Left colon (tissue), 2 donors: ENCODE measurements at regions not wholly inside any gene's neighbourhood (a gene's known extent, or its start where the extent isn't known, plus 50 kb on each side); places are given as distances from the start of the nearest gene placed in this dataset.

ENCODE experiments used
- ATAC-seq: fragments of 200-7000 bp; cut with Tn5 transposase; one replicate; pipeline ENCODE4 v1.9.1; 2020; ENCODE audit warnings: mild to moderate bottlenecking, moderate library complexity
- DNase-seq, 2 donors: peaks; one replicate each; pipeline ENCODE4 v3.0.0-alpha.2; 2020
- intact Hi-C, 2 donors: fragments of 100-400 bp; cut with DNase I in 1 of 2; cut with micrococcal nuclease in 1 of 2; formaldehyde crosslinking; loops; one replicate each; pipeline versions ENCODE4 v1.11.2 to v1.14.0; 2022; cut with DNase I, micrococcal nuclease
- donor health status: DM: no; HTN: no; CAD: no.
- donor health status: DM: yes; HTN: yes; CAD: no.

DNA sequence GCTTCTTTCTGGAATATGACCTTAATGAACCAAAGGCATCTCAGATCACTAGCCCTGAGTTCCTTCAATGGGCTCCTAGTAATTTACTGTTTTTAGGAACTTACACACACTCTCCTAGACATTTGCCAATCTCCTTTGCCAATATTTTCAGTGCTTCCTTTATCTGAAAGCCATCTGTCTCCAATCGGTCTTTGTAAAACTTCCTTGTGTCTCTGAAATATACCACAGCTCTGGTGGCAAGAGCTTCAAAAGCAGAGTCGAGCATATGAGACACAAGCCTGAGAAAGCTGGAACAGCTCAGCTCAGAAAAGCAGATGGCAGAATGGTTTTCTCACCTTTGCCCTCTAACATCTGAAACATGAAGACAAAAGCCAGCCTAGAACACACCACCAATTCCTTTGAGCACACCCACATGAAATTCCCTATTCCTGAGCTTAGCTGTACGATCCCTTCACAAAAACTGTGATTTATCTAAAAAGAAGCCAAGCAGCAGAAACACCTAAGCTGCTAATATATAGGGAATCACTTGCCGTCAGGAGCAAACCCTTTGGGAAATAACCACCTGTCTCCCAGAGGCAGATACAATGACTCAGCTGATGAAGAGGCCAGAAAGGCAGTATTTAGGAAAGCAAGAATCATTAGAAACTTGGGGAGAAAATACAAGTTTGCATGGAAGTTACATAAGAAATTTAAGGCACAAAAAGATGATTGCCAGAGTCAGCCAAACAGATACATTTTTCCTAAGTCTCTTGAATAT, 70.2 kb upstream of the ANK3 start:
- ATAC-seq (no peak), DNase-seq (no peak)
- intact Hi-C loops, result no loop called here

DNA sequence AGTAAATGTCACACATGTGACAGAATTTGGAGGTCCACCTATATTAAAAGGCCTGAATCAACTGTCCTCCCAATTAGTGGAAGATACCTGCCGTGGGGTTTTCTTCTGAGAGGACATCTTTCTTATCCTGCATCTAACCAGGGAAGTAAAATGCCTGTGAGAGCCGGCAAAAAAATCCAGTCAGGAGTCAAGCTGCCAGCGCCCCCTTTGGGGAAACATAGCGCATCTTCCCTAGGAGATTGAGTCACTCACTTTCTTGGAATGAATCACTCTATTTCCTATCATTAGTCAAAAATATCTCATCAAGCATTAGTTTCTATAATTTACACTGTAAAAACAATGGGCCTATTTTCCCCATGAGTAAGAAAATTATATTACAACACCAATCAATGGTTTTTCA, 66.4 kb upstream of the ANK3 start:
- intact Hi-C loops, result no loop called here
- no peak for DNase-seq
- no peak for ATAC-seq

- ATAC-seq (no peak), DNase-seq (no peak)
- intact Hi-C loops, result no loop called here
These were observed 64.7 kb upstream of the ANK3 start for GRCh38 chr10:60454336-60454735.

DNA sequence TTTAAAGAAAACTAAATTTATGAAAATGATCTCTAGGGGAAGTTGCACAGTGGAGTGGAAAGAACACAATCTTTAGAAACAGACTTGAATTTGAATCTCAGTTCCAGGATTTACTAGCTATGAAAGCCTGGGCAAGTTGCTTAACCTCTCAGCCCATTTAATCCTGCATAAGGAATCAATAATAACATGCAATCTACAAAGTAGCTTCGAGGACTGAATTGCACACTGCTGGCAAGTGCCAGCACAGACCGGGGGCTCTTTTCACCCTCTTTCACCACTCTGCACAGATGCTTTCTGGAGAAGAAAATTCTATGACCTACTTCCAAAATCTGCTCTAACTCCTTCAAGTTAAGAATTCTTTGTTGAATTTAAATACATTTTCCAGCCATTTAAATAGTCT, 63.4 kb upstream of the ANK3 start:
- ATAC-seq (no peak), DNase-seq (no peak)
- intact Hi-C loops, result no loop called here

DNA sequence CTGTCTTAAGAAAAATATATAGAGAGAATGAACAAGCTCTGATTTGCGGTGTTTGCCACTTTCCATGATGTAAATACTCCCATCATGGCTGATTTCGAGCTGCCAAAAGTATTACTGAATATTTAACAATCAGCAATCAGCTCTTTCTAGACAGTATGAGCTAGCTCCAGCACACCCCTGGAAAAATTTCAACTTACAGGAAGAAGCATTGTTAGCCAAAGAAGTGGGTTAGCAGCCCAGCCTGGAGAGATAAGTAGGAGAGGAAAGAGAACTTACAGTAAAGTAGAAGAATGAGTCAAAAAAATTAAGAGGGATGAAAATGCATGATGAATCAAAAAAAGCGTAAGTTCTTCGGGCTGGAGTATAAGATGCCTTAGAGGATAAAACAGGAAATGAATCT, 60.6 kb upstream of the ANK3 start:
- intact Hi-C loops, result no loop called here
- no peak for DNase-seq
- no peak for ATAC-seq

GRCh38 chr10:60448246-60448645, 58.6 kb upstream of the ANK3 start:
- DNase-seq, result no peak
- intact Hi-C loops, result loop anchor here in 1 of 2 donors (5.0 kb wide), 1 partner anchor 199 kb away; no protein-coding TSS in a partner anchor

GRCh38 chr10:60446851-60447250, 57.2 kb upstream of the ANK3 start:
- intact Hi-C loops, result loop anchor here in 1 of 2 donors (5.0 kb wide), 1 partner anchor 200 kb away; no protein-coding TSS in a partner anchor
- ATAC-seq (peak; percentile 63), DNase-seq (no peak)

More at GRCh38 chr10:60448246-60448645, 58.6 kb upstream of the ANK3 start:
- no peak for ATAC-seq

DNA sequence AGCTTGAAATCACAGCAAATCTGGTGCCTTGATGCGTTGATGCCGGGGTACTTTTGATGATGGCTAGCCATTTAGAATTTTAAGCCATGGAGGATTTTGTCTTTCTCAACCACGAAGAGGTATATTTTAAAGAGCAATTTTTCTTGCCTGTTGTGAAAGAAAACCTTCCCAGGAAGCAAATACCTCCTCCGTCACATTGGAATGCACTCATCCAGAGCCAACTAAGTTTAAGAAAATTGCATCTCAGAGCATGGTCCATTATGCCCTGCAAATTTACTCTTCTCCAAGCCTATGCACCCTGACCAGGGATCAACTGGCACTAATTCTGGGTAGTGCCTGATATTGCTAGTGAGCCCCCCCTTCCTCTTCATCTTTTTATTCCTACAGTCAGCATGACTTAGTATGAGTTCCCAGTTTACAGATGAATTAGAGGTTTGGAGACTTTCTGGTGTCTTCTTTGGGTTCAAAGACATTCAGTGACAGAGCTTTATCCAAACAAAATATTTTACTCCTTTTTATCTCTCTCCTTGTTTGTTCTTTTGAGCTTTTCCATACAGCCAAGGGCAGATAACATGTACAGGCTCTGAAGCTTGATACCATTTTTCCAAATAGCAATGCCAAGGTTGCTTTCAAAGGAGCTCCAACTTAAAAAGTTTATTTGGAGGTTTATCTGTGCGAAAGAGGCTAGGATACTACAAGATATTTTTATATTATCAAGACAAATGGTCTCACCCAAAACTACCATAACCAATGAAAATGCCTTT, 56.6 kb upstream of the ANK3 start:
- intact Hi-C loops, result loop anchor here in 1 of 2 donors (5.0 kb wide), 1 partner anchor 201 kb away; no protein-coding TSS in a partner anchor
- ATAC-seq (no peak), DNase-seq (no peak)

DNA sequence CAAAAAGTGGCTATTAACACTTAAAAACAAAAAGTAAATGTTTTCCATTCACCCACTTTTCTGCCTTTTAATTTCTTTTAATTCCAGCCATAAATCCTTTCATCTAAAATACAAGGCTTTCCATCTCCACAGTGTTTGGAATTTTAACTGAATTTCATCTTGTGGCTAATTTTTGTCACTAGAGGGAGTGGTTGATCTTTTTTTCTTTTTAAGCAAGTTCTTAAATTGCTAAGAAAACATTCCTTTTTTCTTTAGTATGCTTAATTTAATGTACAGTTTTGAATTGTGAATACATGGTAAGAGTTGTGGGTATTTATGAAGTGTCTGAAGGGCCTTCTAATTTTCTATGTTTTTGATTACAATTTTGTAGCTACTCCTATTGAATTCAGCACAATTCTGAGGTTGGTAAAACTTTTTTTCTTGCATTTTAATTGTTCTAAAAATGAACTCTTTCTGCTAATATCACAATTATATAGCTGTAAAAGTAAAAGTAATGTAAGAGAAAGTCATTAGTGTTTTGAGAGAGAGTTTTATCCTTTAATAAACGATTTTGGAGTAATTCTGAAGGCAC, 54.9 kb upstream of the ANK3 start:
- intact Hi-C loops, result loop anchor here in 1 of 2 donors (5.0 kb wide), 1 partner anchor 203 kb away; no protein-coding TSS in a partner anchor
- DNase-seq, result no peak
- ATAC-seq, result no peak

- DNase-seq, result no peak
- no peak for ATAC-seq
- intact Hi-C loops, result no loop called here
These were observed 53.7 kb upstream of the ANK3 start for GRCh38 chr10:60443346-60443745.

GRCh38 chr10:60441515-60441914, 51.8 kb upstream of the ANK3 start:
- DNase-seq (no peak), ATAC-seq (no peak)
- intact Hi-C loops, result no loop called here

- no peak for ATAC-seq
- intact Hi-C loops, result loop anchor here in 1 of 2 donors (5.0 to 10.0 kb wide), 2 partner anchors 235 to 337 kb away; no protein-coding TSS in a partner anchor
- DNase-seq, result no peak
These were observed 50.0 kb upstream of the ANK3 start for GRCh38 chr10:60439641-60440040.
